WI38 (cell line): ENCODE measurements at regions not wholly inside any gene's neighbourhood (a gene's known extent, or its start where the extent isn't known, plus 50 kb on each side); places are given as distances from the start of the nearest gene placed in this dataset.

ENCODE experiments used
- H3K4me3 ChIP-seq: 2 replicates; pipeline ENCODE4 v1.5.1; 2011; ENCODE audit warnings: low read depth, mild to moderate bottlenecking, control low read depth, low read length
- TF ChIP-seq, protein P1 (sequence below): IDR thresholded peaks from 2 replicates; pipeline ENCODE4 v1.5.1; 2012; ENCODE audit warnings: low read depth, mild to moderate bottlenecking, control low read depth, low read length

DNA sequence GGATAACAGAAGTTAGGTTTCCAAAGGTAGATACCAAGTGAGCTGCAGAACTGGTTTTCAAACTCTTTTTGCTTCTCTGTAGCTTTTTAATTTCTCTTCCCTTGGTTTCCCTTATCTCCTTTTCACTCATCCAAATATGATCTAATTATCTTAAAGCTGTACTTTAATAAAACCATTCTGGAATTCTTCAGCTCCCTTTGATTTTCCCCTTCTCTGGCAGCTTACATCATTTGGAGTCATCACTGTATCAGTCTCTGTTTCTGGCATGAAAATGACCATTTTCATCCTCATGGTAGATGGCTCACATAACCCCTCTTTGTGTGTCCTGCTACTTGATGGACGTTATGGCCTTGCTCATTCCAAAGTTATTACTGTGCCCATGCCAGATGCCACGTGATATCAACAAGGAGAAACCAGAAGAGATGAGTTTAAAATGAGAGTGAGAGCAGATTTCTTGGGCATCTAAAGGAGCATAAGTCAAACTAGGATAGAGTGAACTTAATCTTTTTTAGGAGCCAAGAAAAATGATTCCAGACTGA lies 620.2 kb downstream of the QKI start:
- TF ChIP-seq, protein P1, sequence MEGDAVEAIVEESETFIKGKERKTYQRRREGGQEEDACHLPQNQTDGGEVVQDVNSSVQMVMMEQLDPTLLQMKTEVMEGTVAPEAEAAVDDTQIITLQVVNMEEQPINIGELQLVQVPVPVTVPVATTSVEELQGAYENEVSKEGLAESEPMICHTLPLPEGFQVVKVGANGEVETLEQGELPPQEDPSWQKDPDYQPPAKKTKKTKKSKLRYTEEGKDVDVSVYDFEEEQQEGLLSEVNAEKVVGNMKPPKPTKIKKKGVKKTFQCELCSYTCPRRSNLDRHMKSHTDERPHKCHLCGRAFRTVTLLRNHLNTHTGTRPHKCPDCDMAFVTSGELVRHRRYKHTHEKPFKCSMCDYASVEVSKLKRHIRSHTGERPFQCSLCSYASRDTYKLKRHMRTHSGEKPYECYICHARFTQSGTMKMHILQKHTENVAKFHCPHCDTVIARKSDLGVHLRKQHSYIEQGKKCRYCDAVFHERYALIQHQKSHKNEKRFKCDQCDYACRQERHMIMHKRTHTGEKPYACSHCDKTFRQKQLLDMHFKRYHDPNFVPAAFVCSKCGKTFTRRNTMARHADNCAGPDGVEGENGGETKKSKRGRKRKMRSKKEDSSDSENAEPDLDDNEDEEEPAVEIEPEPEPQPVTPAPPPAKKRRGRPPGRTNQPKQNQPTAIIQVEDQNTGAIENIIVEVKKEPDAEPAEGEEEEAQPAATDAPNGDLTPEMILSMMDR = no peak
- no peak overlapping the region for H3K4me3 ChIP-seq

DNA sequence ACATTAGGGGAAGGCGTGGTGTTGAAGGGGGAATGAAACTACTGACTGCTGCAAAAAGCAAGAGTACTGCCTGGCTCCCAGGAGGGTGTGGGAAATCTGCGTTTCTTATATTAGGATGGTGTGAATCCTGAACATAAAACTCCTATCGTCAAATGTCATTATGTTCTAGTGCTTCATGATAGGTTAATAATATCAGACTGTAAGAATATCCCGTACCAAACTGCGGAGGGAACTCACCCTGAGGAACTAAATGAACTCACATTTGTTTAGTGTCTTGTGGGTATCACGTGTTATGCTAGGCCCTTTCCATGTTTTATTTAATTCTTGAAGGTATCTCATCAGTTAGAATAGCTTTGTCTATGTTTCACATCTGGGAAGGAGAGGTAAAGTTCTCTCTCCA lies 610.7 kb downstream of the QKI start:
- TF ChIP-seq, protein P1 = no peak

DNA sequence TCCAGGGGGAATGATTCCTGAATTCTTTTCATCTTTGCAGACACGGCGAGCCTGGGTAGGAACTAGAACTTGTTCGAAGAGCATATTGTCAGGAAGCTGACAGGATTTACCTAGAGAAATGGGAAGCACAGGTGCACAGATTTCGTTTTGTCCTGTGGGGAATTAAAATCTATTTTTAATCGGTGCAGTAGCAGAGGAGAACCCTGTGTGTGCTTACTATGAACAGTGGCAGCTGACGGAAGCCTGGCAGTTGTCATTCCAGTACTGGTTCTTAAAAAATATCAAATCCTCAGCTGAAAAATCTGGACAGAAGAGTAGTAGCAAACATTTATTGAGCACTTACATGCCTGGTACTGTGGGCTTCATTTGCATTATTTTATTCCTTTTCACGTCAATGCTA lies 609.0 kb downstream of the QKI start:
- TF ChIP-seq, protein P1 = no peak
- no peak overlapping the region for H3K4me3 ChIP-seq

More for the DNA sequence above, 610.7 kb downstream of the QKI start:
- no peak overlapping the region for H3K4me3 ChIP-seq

DNA sequence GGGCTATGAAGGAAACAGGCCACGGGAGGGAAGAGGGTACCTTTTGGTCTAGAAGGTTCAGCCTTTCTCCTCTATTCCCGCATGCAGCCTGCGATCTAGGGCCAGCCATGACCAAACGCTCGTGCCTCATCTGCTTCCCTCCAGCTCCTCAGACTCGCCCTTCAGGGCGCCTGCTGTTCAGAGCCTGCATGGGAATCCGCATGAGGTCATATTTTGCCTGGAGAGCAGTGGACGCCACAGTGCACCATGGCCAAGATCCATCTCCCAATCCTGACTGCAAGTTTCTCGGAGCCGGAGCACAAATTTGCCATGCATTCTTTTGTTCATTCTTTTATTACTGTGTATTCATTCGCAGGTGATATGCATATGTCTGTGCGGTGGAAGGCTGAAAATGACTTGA lies 608.1 kb downstream of the QKI start:
- no peak overlapping the region for H3K4me3 ChIP-seq
- TF ChIP-seq, protein P1 = no peak

DNA sequence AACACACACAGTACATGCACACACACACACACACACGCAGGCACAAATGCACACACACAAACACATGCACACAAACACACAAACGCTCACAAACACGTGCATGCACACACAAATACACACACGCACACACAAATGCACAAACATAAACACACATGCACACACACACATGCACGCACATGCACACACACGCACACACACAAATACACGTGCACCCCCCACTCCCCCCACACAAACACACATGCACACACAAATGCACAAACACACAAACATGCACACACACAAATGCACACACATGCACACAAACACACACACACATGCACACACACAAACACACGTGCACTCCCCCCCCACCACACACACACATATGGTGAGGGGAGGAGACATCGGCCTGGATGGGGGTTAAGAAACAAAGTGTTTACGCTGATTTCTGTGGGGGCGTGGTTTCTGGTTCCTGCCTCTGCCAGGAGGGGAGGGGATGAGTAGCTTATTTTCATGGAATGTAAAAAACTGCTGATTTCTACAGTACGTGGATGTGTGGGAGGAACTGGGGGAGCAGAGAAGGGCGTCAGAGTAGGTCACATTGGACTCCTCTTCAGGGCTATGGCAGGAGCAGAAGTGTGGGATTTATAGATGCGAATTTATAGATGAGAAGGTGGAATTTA lies 607.2 kb downstream of the QKI start:
- TF ChIP-seq, protein P1 = no peak
- H3K4me3 ChIP-seq = no peak overlapping the region

DNA sequence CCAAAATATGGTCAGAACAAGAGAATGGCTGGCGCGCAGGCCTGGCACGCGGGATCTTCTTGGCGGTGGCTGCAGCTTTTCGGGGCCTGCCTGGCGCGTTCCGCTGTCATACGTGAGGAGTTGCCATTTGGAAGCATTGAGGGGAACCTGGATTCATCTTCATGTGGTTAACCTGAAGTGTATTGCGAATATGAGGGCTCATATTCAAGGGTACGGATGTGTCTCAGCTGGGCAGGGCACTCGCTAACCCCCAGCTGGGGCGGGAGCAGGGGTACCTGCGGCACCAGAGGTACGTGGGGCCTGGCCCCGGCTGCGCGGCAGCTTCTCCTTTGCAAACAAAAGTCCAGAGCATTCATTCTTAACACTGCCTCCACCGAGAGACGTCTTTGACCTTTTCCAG lies 605.6 kb downstream of the QKI start:
- TF ChIP-seq, protein P1 = no peak
- H3K4me3 ChIP-seq = no peak overlapping the region

DNA sequence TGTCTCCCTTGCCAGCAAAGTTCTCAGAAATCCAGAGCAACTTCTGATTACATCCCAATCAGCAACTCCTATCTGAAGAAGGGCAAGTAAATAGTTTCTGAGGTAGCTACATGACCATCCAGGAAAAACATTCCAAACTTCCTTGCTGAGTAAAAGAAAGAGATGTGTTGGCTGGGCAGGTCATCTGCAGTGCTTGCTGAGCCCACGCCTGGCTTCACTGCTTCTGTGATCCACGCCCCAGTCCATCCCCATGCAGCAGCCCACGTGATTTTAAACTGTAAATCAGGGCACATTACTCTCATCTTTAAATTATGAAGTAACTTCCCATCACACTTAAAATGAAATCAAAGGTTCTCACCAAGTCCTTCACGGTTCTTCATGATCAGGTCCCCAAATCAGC lies 603.6 kb downstream of the QKI start:
- TF ChIP-seq, protein P1 = no peak
- H3K4me3 ChIP-seq = no peak overlapping the region
